ENCODE measurements at regions not wholly inside any gene's neighbourhood (a gene's known extent, or its start where the extent isn't known, plus 50 kb on each side); places are given as distances from the start of the nearest gene placed in this dataset.
"Not testable (repeated sequence)": the region's sequence is repeated elsewhere in the genome, so short reads cannot be mapped to it uniquely, and the experiment has no call there.

GRCh38 chr13:86569119-86569518 lies 769.9 kb upstream of the SLITRK6 start:
- no peak for DNase-seq (ENCODE audit: low read depth in 2 of 3, low spot score in 2 of 3)

- no peak for DNase-seq (ENCODE audit: low read depth in 2 of 3, low spot score in 2 of 3)
Measured at GRCh38 chr13:86569974-86570373, 770.8 kb upstream of the SLITRK6 start.

DNA sequence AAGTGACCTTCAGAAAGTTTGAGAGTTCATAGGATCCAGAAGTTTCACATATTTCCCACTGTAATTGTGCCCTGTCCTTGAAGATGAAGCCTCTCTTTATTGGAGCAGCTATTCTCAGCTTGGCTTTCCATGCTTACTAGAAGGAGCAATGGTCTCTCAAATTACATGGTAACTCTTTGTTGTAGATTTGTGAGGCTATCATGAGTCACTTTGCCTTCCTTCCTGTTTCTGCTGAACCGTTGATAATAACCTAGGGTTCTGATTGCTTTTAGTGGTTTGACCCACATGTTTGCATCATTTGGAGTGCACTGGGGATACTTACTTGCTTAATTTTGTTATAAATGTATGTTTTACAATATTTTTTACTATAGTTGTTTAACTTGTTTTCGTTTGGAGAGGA lies 772.9 kb upstream of the SLITRK6 start:
- no peak for DNase-seq (ENCODE audit: low read depth in 2 of 3, low spot score in 2 of 3)

DNA sequence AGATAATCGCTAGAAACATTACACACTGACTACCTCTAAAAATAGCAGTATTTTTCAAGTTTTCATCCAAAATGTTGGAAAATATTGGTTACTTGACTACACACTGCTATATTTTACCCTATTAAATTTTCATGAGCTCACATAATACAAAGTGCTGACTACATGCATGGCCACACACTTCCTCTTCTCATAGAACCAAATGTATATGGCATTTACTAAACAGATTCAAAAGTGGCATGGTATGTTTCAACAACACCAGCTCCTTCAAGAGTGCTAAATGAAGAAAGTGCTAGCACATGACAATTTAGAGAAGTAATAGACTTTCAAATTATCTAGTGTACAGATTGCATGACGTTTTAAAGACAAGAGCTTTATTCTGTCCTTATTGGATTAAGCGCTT lies 780.4 kb upstream of the SLITRK6 start:
- DNase-seq (ENCODE audit: low read depth in 2 of 3, low spot score in 2 of 3) = no peak

- no peak for DNase-seq (ENCODE audit: low read depth in 2 of 3, low spot score in 2 of 3)
Measured at GRCh38 chr13:86581706-86582105, 782.5 kb upstream of the SLITRK6 start.

GRCh38 chr13:86584301-86584700 lies 785.1 kb upstream of the SLITRK6 start:
- DNase-seq (ENCODE audit: low read depth in 2 of 3, low spot score in 2 of 3) = no peak

GRCh38 chr13:86585835-86586234 lies 786.6 kb upstream of the SLITRK6 start:
- no peak for DNase-seq (ENCODE audit: low read depth in 2 of 3, low spot score in 2 of 3)

- DNase-seq (ENCODE audit: low read depth in 2 of 3, low spot score in 2 of 3) = no peak
Measured at GRCh38 chr13:86591862-86592261, 792.6 kb upstream of the SLITRK6 start.

DNA sequence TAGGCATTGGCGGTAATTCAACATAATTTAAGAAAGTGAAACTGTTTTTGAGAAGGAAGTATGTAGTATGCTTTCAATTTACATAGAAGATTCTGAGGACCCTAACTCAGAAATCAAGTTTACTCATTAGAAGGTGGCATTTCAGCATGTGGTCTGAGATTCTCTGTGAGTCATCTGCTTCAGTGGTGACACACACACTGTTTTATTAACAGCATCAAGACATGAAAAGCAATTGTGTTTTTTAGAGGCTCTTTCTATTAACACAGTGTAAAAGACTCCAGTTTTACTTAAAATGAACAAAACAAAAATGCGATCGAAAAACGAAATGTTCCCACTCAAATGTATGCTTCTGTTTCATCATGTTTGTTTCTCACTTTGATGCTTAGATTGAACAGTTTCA lies 802.1 kb upstream of the SLITRK6 start:
- no peak for DNase-seq (ENCODE audit: low read depth in 2 of 3, low spot score in 2 of 3)

DNA sequence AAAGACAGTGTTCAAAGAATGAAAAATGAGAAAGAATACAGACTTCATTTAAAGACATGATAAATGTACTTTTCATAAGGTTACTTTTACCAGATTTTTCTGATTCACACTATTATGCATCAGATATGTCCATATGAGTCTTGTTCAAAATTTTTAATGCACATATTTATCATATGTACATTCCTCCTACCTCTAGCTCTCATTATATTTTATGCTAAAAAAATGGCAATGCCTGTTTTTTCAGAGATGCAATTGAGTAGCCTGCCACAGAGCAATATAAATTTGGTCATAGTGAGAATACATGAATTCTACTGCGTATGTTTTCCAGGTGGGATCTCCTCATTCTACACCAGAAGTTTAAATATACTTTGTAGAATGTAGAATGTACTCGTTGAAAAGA lies 807.0 kb upstream of the SLITRK6 start:
- no peak for DNase-seq (ENCODE audit: low read depth in 2 of 3, low spot score in 2 of 3)

DNA sequence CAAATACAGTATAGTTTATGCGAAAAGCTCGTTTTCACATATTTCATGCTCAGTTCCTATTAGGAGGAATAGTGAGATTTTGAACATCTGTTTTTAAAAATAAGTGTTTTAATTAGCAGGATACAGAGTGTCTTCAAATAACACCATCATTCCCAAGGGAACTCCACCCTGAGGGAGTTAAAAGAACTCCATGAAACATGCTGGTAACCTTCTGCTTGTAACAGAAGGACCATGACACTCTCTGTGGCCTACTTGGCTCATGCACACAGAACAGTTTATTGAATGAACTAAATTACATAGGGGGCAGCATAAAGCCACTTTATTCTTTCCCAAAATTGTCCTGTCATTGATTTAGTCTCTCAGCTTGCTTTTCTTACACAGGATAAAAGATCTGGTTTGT lies 809.5 kb upstream of the SLITRK6 start:
- no peak for DNase-seq (ENCODE audit: low read depth in 2 of 3, low spot score in 2 of 3)

GRCh38 chr13:86633346-86633745 lies 834.1 kb upstream of the SLITRK6 start:
- no peak for DNase-seq (ENCODE audit: low read depth in 2 of 3, low spot score in 2 of 3)

GRCh38 chr13:86651171-86651570 lies 852.0 kb upstream of the SLITRK6 start:
- not testable (repeated sequence) for DNase-seq (ENCODE audit: low read depth in 2 of 3, low spot score in 2 of 3)

DNA sequence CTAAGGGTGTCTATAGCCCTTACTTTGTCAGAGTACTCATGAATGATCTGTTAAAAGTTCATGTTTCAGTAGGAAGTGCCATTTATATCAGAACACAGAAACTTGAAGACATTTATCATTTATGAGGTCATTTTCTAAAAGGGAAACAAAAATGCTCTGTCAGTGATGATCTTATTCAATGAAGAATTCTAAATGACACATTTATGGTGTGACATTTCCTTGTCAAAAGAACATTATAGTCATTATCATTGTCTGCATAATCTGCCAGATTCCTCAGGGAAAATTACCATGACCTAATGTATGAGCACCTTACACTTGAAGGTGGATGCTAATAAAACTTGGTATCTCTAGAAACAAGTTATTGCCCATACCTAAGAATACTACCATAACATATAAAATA lies 853.8 kb upstream of the SLITRK6 start:
- no peak for DNase-seq (ENCODE audit: low read depth in 2 of 3, low spot score in 2 of 3)

GRCh38 chr13:86655561-86655960 lies 856.3 kb upstream of the SLITRK6 start:
- DNase-seq (ENCODE audit: low read depth in 2 of 3, low spot score in 2 of 3) = no peak

DNA sequence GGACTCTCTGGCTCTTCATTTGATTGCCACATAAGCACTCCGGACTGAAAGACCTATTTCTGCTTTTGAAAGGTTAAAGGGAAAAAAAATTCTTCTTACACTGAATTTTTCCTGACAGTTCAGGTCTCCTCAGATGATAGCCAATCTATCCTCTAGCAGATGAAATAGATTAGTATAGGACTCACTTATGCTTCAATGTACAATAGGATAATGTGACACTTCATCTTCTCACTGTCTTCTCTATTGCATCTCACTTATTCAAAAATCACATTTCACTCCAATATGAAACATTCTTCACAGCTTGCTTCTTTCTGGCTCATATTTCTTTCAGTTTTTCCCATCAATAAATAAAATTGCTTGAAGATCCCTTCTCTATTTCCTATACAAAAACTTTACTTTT lies 860.9 kb upstream of the SLITRK6 start:
- DNase-seq (ENCODE audit: low read depth in 2 of 3, low spot score in 2 of 3) = no peak

- no peak for DNase-seq (ENCODE audit: low read depth in 2 of 3, low spot score in 2 of 3)
Measured at GRCh38 chr13:86665842-86666241, 866.6 kb upstream of the SLITRK6 start.

GRCh38 chr13:86673931-86674431 lies 874.8 kb upstream of the SLITRK6 start:
- DNase-seq (ENCODE audit: low read depth in 2 of 3, low spot score in 2 of 3) = no peak

DNA sequence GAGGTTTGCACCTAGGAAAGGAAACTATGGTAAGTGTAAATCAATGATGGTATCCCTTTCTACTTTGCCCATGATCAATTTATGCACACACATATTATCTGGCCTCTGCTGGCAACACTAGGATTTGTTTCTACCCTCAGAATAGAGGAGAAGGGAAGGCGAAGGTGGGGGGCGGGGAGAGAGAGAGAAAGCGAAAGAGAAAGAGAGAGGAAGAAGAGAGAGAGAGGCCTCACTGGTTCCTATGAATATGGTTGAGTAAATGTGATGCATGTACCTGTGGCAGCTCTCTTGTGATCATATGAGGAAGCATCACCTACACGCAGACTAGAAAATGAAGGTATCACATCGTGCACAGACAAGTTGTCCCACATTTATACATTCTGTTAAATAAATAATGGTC lies 882.0 kb upstream of the SLITRK6 start:
- DNase-seq (ENCODE audit: low read depth in 2 of 3, low spot score in 2 of 3) = no peak

- no peak for DNase-seq (ENCODE audit: low read depth in 2 of 3, low spot score in 2 of 3)
Measured at GRCh38 chr13:86684402-86684801, 885.2 kb upstream of the SLITRK6 start.

DNA sequence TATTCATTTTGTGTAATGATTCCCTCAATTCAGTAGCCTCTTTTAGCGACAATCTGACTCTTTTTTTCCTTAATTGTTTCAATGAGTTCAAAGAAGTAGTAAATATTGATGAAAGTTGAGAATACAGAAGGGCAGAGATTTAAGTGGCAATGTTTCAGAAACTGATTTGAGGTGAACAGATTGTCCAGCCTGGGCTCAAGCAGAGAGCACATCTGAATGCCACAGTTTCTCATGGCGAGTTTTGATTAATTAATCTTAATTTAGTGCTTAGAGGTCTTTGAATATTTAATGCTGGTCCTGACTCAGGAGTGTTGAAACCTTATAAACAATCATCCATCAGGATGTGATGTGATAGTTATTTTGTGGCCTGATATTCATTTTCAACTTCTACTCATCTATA lies 890.7 kb upstream of the SLITRK6 start:
- no peak for DNase-seq (ENCODE audit: low read depth in 2 of 3, low spot score in 2 of 3)

- no peak for DNase-seq (ENCODE audit: low read depth in 2 of 3, low spot score in 2 of 3)
Measured at GRCh38 chr13:86692291-86692690, 893.1 kb upstream of the SLITRK6 start.

DNA sequence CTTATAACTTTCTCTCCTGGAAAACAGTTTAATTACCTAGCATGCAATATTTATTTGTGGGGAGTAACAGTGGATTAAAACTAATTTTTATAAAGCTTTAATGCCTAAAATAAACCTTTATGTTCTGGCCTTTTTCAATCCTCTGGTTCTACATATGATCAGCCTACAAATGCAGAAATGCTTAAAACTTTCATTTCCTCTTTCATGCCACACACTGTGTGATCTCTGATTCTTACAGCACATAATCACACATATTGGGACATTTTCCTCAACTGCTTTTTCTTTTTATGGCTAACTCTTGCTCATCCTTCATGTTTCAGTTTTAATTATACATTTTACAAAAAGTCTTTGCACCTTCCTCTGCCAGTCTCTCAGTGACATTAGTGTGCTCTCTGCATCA lies 910.8 kb upstream of the SLITRK6 start:
- DNase-seq (ENCODE audit: low read depth in 2 of 3, low spot score in 2 of 3) = no peak

GRCh38 chr13:86710896-86711295 lies 911.7 kb upstream of the SLITRK6 start:
- no peak for DNase-seq (ENCODE audit: low read depth in 2 of 3, low spot score in 2 of 3)
